ENCODE measurements at regions not wholly inside any gene's neighbourhood (a gene's known extent, or its start where the extent isn't known, plus 50 kb on each side); places are given as distances from the start of the nearest gene placed in this dataset.
A peak's percentile ranks its signal among the peaks of the same experiment; 100 is the strongest.

- WGBS (ENCODE audit: insufficient coverage): 20% methylated on average over 1 of the region's 3 CpGs
- H3K27me3 ChIP-seq (ENCODE audit: control insufficient read depth, insufficient read depth, low read length): no peaks in the 10 kb centered on the region
- peak in 2 of 6 donors; percentile 36 to 92 for DNase-seq (ENCODE audit: low read depth in 4 of 6, low spot score in 6 of 6)
Observed at GRCh38 chr10:34916314-34916713, 101.2 kb upstream of the PARD3 start.

GRCh38 chr10:34912771-34913170, 97.7 kb upstream of the PARD3 start:
- Histone ChIP-seq H3K36me3 (ENCODE audit: control insufficient read depth, insufficient read depth, low read length) (no peaks in the 10 kb centered on the region), H3K27me3 (ENCODE audit: control insufficient read depth, insufficient read depth, low read length) (no peaks in the 10 kb centered on the region), H3K4me1 (ENCODE audit: control insufficient read depth, insufficient read depth, low read length) (peaks cover 4% of the 10 kb centered on the region), H3K4me3 (ENCODE audit: low read depth, low read length) (no peak overlapping the region), H3K27ac (ENCODE audit: low read depth, low read length) (no peak overlapping the region), H3K9me3 (ENCODE audit: control insufficient read depth, insufficient read depth, low read length) (no peaks in the 10 kb centered on the region)
- DNase-seq (ENCODE audit: low read depth in 4 of 6, low spot score in 6 of 6): peak in 2 of 6 donors; percentile 31 to 69
- WGBS (ENCODE audit: insufficient coverage): 71% methylated on average over 1 of the region's 5 CpGs

More at GRCh38 chr10:34916314-34916713, 101.2 kb upstream of the PARD3 start:
- H3K27ac ChIP-seq (ENCODE audit: low read depth, low read length): no peak overlapping the region
- peaks cover 4% of the 10 kb centered on the region for H3K4me1 ChIP-seq (ENCODE audit: control insufficient read depth, insufficient read depth, low read length)
- H3K9me3 ChIP-seq (ENCODE audit: control insufficient read depth, insufficient read depth, low read length): no peaks in the 10 kb centered on the region
- H3K4me3 ChIP-seq (ENCODE audit: low read depth, low read length): no peak overlapping the region
- no peaks in the 10 kb centered on the region for H3K36me3 ChIP-seq (ENCODE audit: control insufficient read depth, insufficient read depth, low read length)

GRCh38 chr10:34911661-34912205, 96.6 kb upstream of the PARD3 start:
- Histone ChIP-seq H3K27ac (ENCODE audit: low read depth, low read length) (no peak overlapping the region), H3K9me3 (ENCODE audit: control insufficient read depth, insufficient read depth, low read length) (no peaks in the 10 kb centered on the region), H3K27me3 (ENCODE audit: control insufficient read depth, insufficient read depth, low read length) (no peaks in the 10 kb centered on the region), H3K4me3 (ENCODE audit: low read depth, low read length) (no peak overlapping the region), H3K36me3 (ENCODE audit: control insufficient read depth, insufficient read depth, low read length) (no peaks in the 10 kb centered on the region), H3K4me1 (ENCODE audit: control insufficient read depth, insufficient read depth, low read length) (peaks cover 6% of the 10 kb centered on the region)
- WGBS (ENCODE audit: insufficient coverage): 94% methylated on average over 5 of the region's 6 CpGs
- DNase-seq (ENCODE audit: low read depth in 4 of 6, low spot score in 6 of 6): no peak

GRCh38 chr10:34908481-34908880, 93.4 kb upstream of the PARD3 start:
- H3K27ac ChIP-seq (ENCODE audit: low read depth, low read length): peak overlapping the region; percentile 33
- no peaks in the 10 kb centered on the region for H3K27me3 ChIP-seq (ENCODE audit: control insufficient read depth, insufficient read depth, low read length)
- no peaks in the 10 kb centered on the region for H3K36me3 ChIP-seq (ENCODE audit: control insufficient read depth, insufficient read depth, low read length)
- 71% methylated on average over 3 of the region's 5 CpGs for WGBS (ENCODE audit: insufficient coverage)
- peaks cover 8% of the 10 kb centered on the region for H3K4me1 ChIP-seq (ENCODE audit: control insufficient read depth, insufficient read depth, low read length)
- DNase-seq (ENCODE audit: low read depth in 4 of 6, low spot score in 6 of 6): peak in 2 of 6 donors; percentile 46 to 55
- no peak overlapping the region for H3K4me3 ChIP-seq (ENCODE audit: low read depth, low read length)
- H3K9me3 ChIP-seq (ENCODE audit: control insufficient read depth, insufficient read depth, low read length): no peaks in the 10 kb centered on the region

DNA sequence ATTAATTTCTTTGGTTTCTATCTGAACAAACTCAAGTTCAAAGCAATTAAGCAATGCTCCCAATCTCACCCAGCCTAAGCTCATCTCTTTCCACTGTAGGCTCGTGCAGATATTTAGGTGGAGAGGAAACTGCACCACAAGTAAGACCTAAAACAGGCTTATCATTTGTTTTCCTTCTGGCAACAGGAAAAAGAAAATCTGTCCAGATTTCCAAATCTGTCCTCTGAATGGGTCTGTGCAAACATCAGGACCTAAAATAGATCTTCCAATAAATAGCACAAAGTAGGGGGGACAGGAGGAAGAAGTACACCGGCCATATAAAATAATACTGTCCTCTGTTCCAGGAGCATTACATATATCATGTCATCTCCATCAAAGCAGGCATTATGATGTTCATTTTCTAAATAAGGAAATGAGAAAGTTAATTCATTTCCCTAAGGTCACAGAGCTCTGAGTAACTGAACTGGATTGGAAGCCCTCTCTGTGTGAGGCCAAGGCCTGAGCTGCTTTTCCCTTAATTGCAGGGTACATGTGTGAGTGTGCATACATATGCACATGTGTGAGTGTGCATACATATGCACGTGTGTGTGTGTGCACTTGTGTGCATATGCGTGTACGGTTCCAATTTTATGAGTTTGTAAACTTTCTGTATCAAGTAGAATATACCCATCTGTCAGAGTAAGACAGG, 92.8 kb upstream of the PARD3 start:
- no peak for DNase-seq (ENCODE audit: low read depth in 4 of 6, low spot score in 6 of 6)
- peaks cover 8% of the 10 kb centered on the region for H3K4me1 ChIP-seq (ENCODE audit: control insufficient read depth, insufficient read depth, low read length)
- H3K9me3 ChIP-seq (ENCODE audit: control insufficient read depth, insufficient read depth, low read length): no peaks in the 10 kb centered on the region
- no peaks in the 10 kb centered on the region for H3K27me3 ChIP-seq (ENCODE audit: control insufficient read depth, insufficient read depth, low read length)
- 63% methylated on average over 1 of the region's 5 CpGs for WGBS (ENCODE audit: insufficient coverage)
- no peak overlapping the region for H3K27ac ChIP-seq (ENCODE audit: low read depth, low read length)
- H3K36me3 ChIP-seq (ENCODE audit: control insufficient read depth, insufficient read depth, low read length): no peaks in the 10 kb centered on the region
- H3K4me3 ChIP-seq (ENCODE audit: low read depth, low read length): no peak overlapping the region

DNA sequence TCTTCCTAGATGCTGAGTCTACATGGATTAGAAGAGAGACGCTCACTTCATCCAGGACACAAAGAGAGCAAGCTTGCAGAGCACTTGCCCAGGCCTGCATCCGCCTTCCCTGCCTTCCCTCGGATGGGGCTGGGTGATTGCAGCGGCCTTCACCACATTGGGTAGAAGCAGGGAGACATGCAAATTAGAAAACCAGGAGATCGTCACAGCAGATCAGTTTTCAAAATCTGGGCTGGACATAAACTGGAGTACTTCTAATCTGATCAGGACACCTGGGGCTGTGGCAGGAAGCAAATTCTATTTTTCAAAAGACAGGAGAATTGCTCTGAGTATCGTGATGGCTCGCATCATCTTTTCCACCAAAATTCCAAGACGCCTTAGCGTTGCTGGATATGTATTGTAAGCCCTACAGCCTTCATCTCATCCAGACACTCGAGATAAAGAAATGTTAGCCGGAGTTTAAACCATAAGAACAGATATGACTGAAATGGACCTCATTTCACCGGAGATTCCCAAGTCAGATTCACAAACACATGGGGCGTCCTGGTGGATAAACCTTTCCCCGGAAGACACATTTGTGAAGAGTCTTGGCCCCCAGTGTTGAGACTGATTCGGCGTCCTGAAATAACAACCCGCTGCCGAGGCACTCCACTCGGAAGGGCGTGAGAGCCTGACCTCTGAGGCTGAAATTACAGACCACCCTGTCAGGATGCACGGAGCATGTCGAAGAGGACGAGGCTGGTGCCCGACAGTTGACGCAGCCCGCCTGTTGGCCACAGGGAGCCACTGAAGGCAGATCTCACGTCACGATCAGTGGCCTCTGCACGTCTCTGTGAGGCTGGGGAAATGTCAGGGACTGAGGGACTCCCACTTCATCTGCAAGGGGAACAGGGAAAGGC, 91.2 kb upstream of the PARD3 start:
- Histone ChIP-seq H3K27me3 (ENCODE audit: control insufficient read depth, insufficient read depth, low read length) (no peaks in the 10 kb centered on the region), H3K4me1 (ENCODE audit: control insufficient read depth, insufficient read depth, low read length) (peaks cover 8% of the 10 kb centered on the region), H3K4me3 (ENCODE audit: low read depth, low read length) (no peak overlapping the region), H3K27ac (ENCODE audit: low read depth, low read length) (peak overlapping the region; percentile 37), H3K36me3 (ENCODE audit: control insufficient read depth, insufficient read depth, low read length) (no peaks in the 10 kb centered on the region), H3K9me3 (ENCODE audit: control insufficient read depth, insufficient read depth, low read length) (no peaks in the 10 kb centered on the region)
- WGBS (ENCODE audit: insufficient coverage): 64% methylated on average over 25 of the region's 29 CpGs
- peak in 2 of 6 donors; percentile 13 to 59 for DNase-seq (ENCODE audit: low read depth in 4 of 6, low spot score in 6 of 6)

GRCh38 chr10:34905200-34905927, 90.3 kb upstream of the PARD3 start:
- Histone ChIP-seq H3K4me3 (ENCODE audit: low read depth, low read length) (no peak overlapping the region), H3K27ac (ENCODE audit: low read depth, low read length) (peak overlapping the region; percentile 37), H3K9me3 (ENCODE audit: control insufficient read depth, insufficient read depth, low read length) (no peaks in the 10 kb centered on the region), H3K27me3 (ENCODE audit: control insufficient read depth, insufficient read depth, low read length) (no peaks in the 10 kb centered on the region), H3K36me3 (ENCODE audit: control insufficient read depth, insufficient read depth, low read length) (no peaks in the 10 kb centered on the region), H3K4me1 (ENCODE audit: control insufficient read depth, insufficient read depth, low read length) (peaks cover 7% of the 10 kb centered on the region)
- DNase-seq (ENCODE audit: low read depth in 4 of 6, low spot score in 6 of 6): no peak
- WGBS (ENCODE audit: insufficient coverage): 77% methylated on average over 5 of the region's 9 CpGs

DNA sequence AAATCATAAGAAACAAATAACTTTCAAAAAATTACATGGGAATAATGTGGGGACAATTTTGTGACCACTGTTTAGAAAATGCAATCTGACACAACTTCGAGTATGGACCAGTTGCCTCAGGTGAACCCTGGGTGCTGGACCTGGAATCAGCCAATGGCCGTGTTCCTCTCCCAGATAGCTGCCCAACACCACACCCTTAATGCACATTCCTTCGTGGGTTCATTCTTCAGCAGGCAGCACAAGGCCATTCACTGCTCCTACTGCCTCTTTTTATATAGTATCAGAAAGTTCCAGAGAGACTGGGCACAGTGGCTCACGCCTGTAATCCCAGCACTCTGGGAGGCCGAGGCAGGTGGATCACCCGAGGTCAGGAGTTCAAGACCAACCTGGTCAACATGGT, 89.1 kb upstream of the PARD3 start:
- DNase-seq (ENCODE audit: low read depth in 4 of 6, low spot score in 6 of 6): no peak
- H3K4me3 ChIP-seq (ENCODE audit: low read depth, low read length): no peak overlapping the region
- H3K27me3 ChIP-seq (ENCODE audit: control insufficient read depth, insufficient read depth, low read length): no peaks in the 10 kb centered on the region
- H3K4me1 ChIP-seq (ENCODE audit: control insufficient read depth, insufficient read depth, low read length): peaks cover 5% of the 10 kb centered on the region
- H3K36me3 ChIP-seq (ENCODE audit: control insufficient read depth, insufficient read depth, low read length): no peaks in the 10 kb centered on the region
- 100% methylated on average over 5 of the region's 6 CpGs for WGBS (ENCODE audit: insufficient coverage)
- no peak overlapping the region for H3K27ac ChIP-seq (ENCODE audit: low read depth, low read length)
- no peaks in the 10 kb centered on the region for H3K9me3 ChIP-seq (ENCODE audit: control insufficient read depth, insufficient read depth, low read length)

GRCh38 chr10:34899161-34899560, 84.1 kb upstream of the PARD3 start:
- H3K4me3 ChIP-seq (ENCODE audit: low read depth, low read length): no peak overlapping the region
- H3K36me3 ChIP-seq (ENCODE audit: control insufficient read depth, insufficient read depth, low read length): no peaks in the 10 kb centered on the region
- H3K27me3 ChIP-seq (ENCODE audit: control insufficient read depth, insufficient read depth, low read length): no peaks in the 10 kb centered on the region
- WGBS (ENCODE audit: insufficient coverage): 91% methylated on average over 8 of the region's 8 CpGs
- DNase-seq (ENCODE audit: low read depth in 4 of 6, low spot score in 6 of 6): no peak
- no peaks in the 10 kb centered on the region for H3K4me1 ChIP-seq (ENCODE audit: control insufficient read depth, insufficient read depth, low read length)
- no peaks in the 10 kb centered on the region for H3K9me3 ChIP-seq (ENCODE audit: control insufficient read depth, insufficient read depth, low read length)
- H3K27ac ChIP-seq (ENCODE audit: low read depth, low read length): no peak overlapping the region
